RWPE2 (cell line): ENCODE measurements at regions not wholly inside any gene's neighbourhood (a gene's known extent, or its start where the extent isn't known, plus 50 kb on each side); places are given as distances from the start of the nearest gene placed in this dataset.
"Not testable (repeated sequence)": the region's sequence is repeated elsewhere in the genome, so short reads cannot be mapped to it uniquely, and the experiment has no call there.

Experiments
- ATAC-seq: fragments of 200-7000 bp; cut with Tn5 transposase; 3 replicates; pipeline ENCODE4 v1.9.1; 2021; ENCODE audit warnings: low read depth
- DNase-seq: peaks from one replicate; pipeline ENCODE4 v3.0.0-alpha.2; 2020; ENCODE audit warnings: low spot score
- H3K27ac ChIP-seq: fragments of 450-650 bp; 2 replicates; pipeline ENCODE4 v1.5.1; 2017; ENCODE audit warnings: mild to moderate bottlenecking; ENCODE audit not compliant: poor library complexity, severe bottlenecking
- H3K27me3 ChIP-seq: fragments of 250-450 bp; sonication (Bioruptor Pico); 2 replicates; pipeline ENCODE4 v1.5.1; 2021; ENCODE audit warnings: mild to moderate bottlenecking, moderate library complexity; ENCODE audit not compliant: insufficient read depth, poor library complexity, severe bottlenecking
- H3K36me3 ChIP-seq: fragments of 250-450 bp; sonication (Bioruptor Pico); 2 replicates; pipeline ENCODE4 v1.5.1; 2020; ENCODE audit warnings: low read depth, mild to moderate bottlenecking, moderate library complexity
- H3K4me1 ChIP-seq: fragments of 250-450 bp; sonication (Bioruptor Pico); 2 replicates; pipeline ENCODE4 v1.5.1; 2021; ENCODE audit warnings: mild to moderate bottlenecking, moderate library complexity; ENCODE audit not compliant: insufficient read depth, poor library complexity, severe bottlenecking
- H3K4me3 ChIP-seq: fragments of 250-450 bp; sonication (Bioruptor Pico); 2 replicates; pipeline ENCODE4 v1.5.1; 2021; ENCODE audit warnings: mild to moderate bottlenecking, moderate library complexity; ENCODE audit not compliant: severe bottlenecking
- H3K9me3 ChIP-seq: fragments of 250-450 bp; sonication (Bioruptor Pico); 2 replicates; pipeline ENCODE4 v1.5.1; 2021; ENCODE audit warnings: mild to moderate bottlenecking, moderate library complexity; ENCODE audit not compliant: severe bottlenecking
- CTCF ChIP-seq: fragments of 450-650 bp; IDR thresholded peaks from one replicate; pipeline ENCODE4 v1.5.1; 2017; ENCODE audit warnings: mild to moderate bottlenecking, moderate library complexity; ENCODE audit not compliant: poor library complexity, severe bottlenecking

GRCh38 chr17:71634376-71634775, 486.4 kb upstream of the SOX9 start:
- Histone ChIP-seq H3K9me3 (no peaks in the 10 kb centered on the region), H3K4me3 (no peak overlapping the region), H3K27ac (peak overlapping the region; percentile 98), H3K36me3 (no peaks in the 10 kb centered on the region), H3K27me3 (no peaks in the 10 kb centered on the region), H3K4me1 (peaks cover 46% of the 10 kb centered on the region)
- TF ChIP-seq CTCF: no peak
- DNase-seq: no peak
- no peak for ATAC-seq

- no peak for DNase-seq
- no peaks in the 10 kb centered on the region for H3K36me3 ChIP-seq
- H3K4me1 ChIP-seq: peaks cover 46% of the 10 kb centered on the region
- H3K27ac ChIP-seq: peak overlapping the region; percentile 98
- TF ChIP-seq CTCF: no peak
- no peak overlapping the region for H3K4me3 ChIP-seq
- no peak for ATAC-seq
- H3K9me3 ChIP-seq: no peaks in the 10 kb centered on the region
- no peaks in the 10 kb centered on the region for H3K27me3 ChIP-seq
These were observed 485.6 kb upstream of the SOX9 start for GRCh38 chr17:71635187-71635586.

GRCh38 chr17:71636644-71637043, 484.2 kb upstream of the SOX9 start:
- Histone ChIP-seq H3K4me1 (peaks cover 36% of the 10 kb centered on the region), H3K9me3 (no peaks in the 10 kb centered on the region), H3K27ac (no peak overlapping the region), H3K4me3 (no peak overlapping the region), H3K36me3 (no peaks in the 10 kb centered on the region), H3K27me3 (no peaks in the 10 kb centered on the region)
- DNase-seq (no peak), ATAC-seq (no peak)
- TF ChIP-seq CTCF: no peak

GRCh38 chr17:71638668-71639067, 482.2 kb upstream of the SOX9 start:
- Histone ChIP-seq H3K9me3 (no peaks in the 10 kb centered on the region), H3K36me3 (no peaks in the 10 kb centered on the region), H3K4me1 (peaks cover 27% of the 10 kb centered on the region), H3K4me3 (no peak overlapping the region), H3K27ac (no peak overlapping the region), H3K27me3 (no peaks in the 10 kb centered on the region)
- TF ChIP-seq CTCF: no peak
- DNase-seq: no peak
- ATAC-seq: no peak

GRCh38 chr17:71639865-71640264, 481.0 kb upstream of the SOX9 start:
- Histone ChIP-seq H3K4me3 (no peak overlapping the region), H3K36me3 (no peaks in the 10 kb centered on the region), H3K4me1 (peaks cover 16% of the 10 kb centered on the region), H3K9me3 (no peaks in the 10 kb centered on the region), H3K27me3 (no peaks in the 10 kb centered on the region), H3K27ac (no peak overlapping the region)
- no peak for DNase-seq
- no peak for TF ChIP-seq CTCF
- ATAC-seq: no peak

- peaks cover 17% of the 10 kb centered on the region for H3K4me1 ChIP-seq
- not testable (repeated sequence) for DNase-seq, ATAC-seq
These were observed 473.9 kb upstream of the SOX9 start for GRCh38 chr17:71646890-71647289.

GRCh38 chr17:71648342-71648741, 472.5 kb upstream of the SOX9 start:
- not testable (repeated sequence) for H3K9me3 ChIP-seq, H3K27me3 ChIP-seq, ATAC-seq, H3K27ac ChIP-seq, H3K4me1 ChIP-seq, H3K36me3 ChIP-seq, H3K4me3 ChIP-seq, DNase-seq

More at GRCh38 chr17:71646890-71647289, 473.9 kb upstream of the SOX9 start:
- H3K9me3 ChIP-seq, H3K36me3 ChIP-seq, H3K27me3 ChIP-seq, H3K4me3 ChIP-seq, H3K27ac ChIP-seq: not testable (repeated sequence)
